Spinal cord (tissue), 9 donors: ENCODE measurements at regions not wholly inside any gene's neighbourhood (a gene's known extent, or its start where the extent isn't known, plus 50 kb on each side); places are given as distances from the start of the nearest gene placed in this dataset.

Source experiments
- DNase-seq, 6 donors: peaks; one replicate each; pipeline versions ENCODE4 v3.0.0 to v3.0.0-alpha.2; 2013 to 2015; ENCODE audit warnings: low spot score in 6 of 6, low read depth in 4 of 6
- H3K27ac ChIP-seq: one replicate; pipeline ENCODE4 v1.5.1; 2013; ENCODE audit warnings: low read depth, low read length, control low read depth
- H3K27me3 ChIP-seq: one replicate; pipeline ENCODE4 v1.6.1; 2013; ENCODE audit warnings: low read length; ENCODE audit not compliant: control insufficient read depth, insufficient read depth
- H3K36me3 ChIP-seq: one replicate; pipeline ENCODE4 v1.6.1; 2013; ENCODE audit warnings: low read length; ENCODE audit not compliant: control insufficient read depth, insufficient read depth
- H3K4me1 ChIP-seq: one replicate; pipeline ENCODE4 v1.6.1; 2013; ENCODE audit warnings: low read length; ENCODE audit not compliant: control insufficient read depth, insufficient read depth
- H3K4me3 ChIP-seq: one replicate; pipeline ENCODE4 v1.5.1; 2013; ENCODE audit warnings: low read depth, low read length, control low read depth
- H3K9me3 ChIP-seq: one replicate; pipeline ENCODE4 v1.6.1; 2013; ENCODE audit warnings: low read length; ENCODE audit not compliant: control insufficient read depth, insufficient read depth
- WGBS: methylation state at CpG from one replicate; pipeline ENCODE4 v1.1.5; 2013; ENCODE audit warnings: missing lambda C conversion rate; ENCODE audit not compliant: insufficient coverage; 5-methylcytosine and 5-hydroxymethylcytosine counted together
- donor health status: healthy.

DNA sequence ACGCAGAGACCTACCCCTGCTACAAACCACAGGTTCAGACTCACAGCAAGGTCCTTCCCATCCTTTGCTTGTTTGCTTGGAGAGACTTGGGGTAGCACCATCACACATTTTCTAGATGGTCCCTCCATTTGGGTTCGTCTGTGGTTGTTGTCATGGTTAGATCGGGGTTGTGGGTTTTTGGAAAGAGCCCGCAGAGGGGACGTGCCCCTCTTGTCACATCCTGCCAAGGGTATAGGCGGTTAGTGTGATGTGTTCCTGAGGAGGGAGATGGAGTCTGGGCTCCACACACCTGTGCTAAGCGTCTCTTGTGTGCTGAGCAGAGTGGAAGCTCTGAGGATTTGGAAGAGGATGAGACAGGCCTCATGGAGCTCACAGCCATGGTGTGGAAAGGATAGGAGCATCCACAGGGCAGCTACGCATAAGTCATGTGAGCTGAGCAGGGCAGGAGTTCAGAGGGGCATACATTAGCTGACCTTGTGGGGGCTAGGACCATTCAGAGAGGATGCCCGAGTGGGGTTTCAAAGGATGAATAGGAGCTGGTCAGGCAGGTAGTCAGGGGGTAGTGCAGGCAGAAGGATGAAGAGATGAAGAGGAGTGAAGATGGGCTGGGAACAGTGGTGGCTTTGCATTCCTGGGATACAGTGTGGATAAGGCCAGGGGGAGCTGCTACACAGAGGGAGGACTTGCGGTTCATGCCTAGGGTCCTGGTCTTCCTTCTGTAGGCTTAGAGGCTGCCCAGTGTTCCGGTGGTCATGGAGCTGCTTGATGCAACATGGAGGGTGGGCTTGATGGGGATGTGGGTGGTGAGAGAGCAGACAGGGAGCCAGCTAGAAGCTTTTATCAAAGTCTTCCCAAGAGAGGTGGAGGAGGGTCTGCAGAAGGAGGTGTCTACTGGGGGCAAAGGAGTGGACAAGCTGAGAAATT is 62.9 kb downstream of the ACKR3 start:
- Histone ChIP-seq H3K9me3 (no peaks in the 10 kb centered on the region), H3K36me3 (no peaks in the 10 kb centered on the region), H3K27me3 (no peaks in the 10 kb centered on the region), H3K4me3 (no peak overlapping the region), H3K27ac (no peak overlapping the region), H3K4me1 (peaks cover 35% of the 10 kb centered on the region)
- WGBS = 95% methylated on average over 9 of the region's 11 CpGs
- DNase-seq = no peak

DNA sequence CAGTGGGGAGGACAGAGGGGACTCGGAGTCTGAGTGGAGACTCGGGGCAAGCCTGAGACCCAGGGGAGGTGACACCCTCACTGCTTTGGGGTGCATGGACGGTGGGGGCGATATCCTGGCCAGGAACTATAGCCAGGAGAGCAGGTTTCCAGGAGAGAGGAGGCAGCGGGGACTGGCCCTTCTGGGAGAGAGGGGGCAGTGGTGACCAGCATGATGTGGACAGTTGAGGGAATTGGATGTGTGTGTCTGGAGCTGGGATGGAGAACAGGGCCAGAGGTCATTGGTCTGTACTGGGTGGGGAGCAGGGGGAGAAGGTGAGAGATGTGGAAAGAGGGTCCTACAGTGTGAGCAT is 63.6 kb downstream of the ACKR3 start:
- peak overlapping the region; percentile 16 for H3K27ac ChIP-seq
- H3K4me3 ChIP-seq = no peak overlapping the region
- no peaks in the 10 kb centered on the region for H3K36me3 ChIP-seq
- H3K4me1 ChIP-seq = peaks cover 35% of the 10 kb centered on the region
- H3K9me3 ChIP-seq = no peaks in the 10 kb centered on the region
- WGBS = 98% methylated on average over 5 of the region's 5 CpGs
- H3K27me3 ChIP-seq = no peaks in the 10 kb centered on the region
- no peak for DNase-seq

DNA sequence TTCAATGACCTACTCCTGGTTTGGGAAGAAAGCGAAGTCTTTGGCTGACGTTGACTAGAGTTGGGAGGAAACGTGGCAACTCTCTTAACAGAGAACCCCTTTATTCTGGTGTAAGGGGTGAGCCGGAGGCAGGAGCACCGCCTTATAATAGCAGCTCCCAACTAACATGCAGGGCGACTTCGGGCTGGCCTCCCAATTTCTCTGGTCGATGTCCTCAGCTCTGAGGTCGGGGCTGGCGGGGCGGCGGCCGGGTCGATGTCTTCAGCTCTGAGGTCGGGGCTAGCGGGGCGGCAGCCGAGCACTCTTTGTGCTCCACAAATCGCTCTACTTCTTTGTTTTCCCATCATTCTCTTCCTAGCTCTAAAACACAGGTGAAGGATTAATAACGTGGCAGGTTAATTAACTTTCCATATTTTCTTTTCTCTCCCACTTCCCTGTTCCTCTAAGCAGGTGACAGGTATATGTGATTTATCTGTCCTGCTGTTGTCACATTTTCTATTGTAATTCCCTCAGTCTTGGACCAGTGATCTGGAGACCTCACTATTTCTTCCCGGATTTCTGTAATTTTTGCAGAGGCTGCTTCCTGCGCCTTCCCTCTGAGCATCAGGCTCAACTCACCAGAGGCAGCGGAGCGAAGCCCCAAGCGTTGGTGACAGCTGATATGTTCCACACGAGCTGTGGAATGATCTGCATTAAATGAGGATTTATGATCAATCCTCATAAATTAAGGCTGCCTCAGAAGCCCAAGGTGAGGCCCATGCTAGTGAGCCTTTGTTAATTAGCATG is 64.3 kb downstream of the ACKR3 start:
- WGBS = 95% methylated on average over 16 of the region's 26 CpGs
- peak overlapping the region; percentile 25 for H3K27ac ChIP-seq
- H3K4me1 ChIP-seq = peaks cover 35% of the 10 kb centered on the region
- peak in 1 of 6 donors; percentile 59 for DNase-seq
- H3K36me3 ChIP-seq = no peaks in the 10 kb centered on the region
- no peaks in the 10 kb centered on the region for H3K27me3 ChIP-seq
- H3K4me3 ChIP-seq = no peak overlapping the region
- H3K9me3 ChIP-seq = no peaks in the 10 kb centered on the region

DNA sequence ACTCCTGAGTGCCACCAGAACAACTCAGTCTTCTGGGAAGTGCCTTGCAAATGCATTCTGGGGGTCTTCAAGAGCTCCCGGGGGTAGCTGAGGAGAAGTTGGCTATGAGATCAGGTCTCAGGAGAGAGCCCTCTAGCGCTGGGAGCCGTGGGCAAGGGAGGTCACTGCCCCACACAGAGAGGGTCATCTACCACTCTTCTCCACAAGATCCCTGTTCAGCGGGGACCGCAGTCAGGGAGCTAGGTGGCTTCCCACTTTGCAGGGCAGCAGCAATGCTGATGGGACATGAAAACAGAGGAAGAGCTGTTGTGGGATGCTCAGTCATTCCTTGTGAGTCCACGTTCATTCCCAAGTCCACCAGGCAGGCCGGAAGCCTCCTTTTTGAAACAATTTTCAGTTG is 66.6 kb downstream of the ACKR3 start:
- H3K27me3 ChIP-seq = no peaks in the 10 kb centered on the region
- WGBS = 98% methylated on average over 5 of the region's 7 CpGs
- peaks cover 1% of the 10 kb centered on the region for H3K9me3 ChIP-seq
- H3K4me1 ChIP-seq = peaks cover 22% of the 10 kb centered on the region
- H3K36me3 ChIP-seq = no peaks in the 10 kb centered on the region
- DNase-seq = no peak
- H3K27ac ChIP-seq = no peak overlapping the region
- H3K4me3 ChIP-seq = no peak overlapping the region

DNA sequence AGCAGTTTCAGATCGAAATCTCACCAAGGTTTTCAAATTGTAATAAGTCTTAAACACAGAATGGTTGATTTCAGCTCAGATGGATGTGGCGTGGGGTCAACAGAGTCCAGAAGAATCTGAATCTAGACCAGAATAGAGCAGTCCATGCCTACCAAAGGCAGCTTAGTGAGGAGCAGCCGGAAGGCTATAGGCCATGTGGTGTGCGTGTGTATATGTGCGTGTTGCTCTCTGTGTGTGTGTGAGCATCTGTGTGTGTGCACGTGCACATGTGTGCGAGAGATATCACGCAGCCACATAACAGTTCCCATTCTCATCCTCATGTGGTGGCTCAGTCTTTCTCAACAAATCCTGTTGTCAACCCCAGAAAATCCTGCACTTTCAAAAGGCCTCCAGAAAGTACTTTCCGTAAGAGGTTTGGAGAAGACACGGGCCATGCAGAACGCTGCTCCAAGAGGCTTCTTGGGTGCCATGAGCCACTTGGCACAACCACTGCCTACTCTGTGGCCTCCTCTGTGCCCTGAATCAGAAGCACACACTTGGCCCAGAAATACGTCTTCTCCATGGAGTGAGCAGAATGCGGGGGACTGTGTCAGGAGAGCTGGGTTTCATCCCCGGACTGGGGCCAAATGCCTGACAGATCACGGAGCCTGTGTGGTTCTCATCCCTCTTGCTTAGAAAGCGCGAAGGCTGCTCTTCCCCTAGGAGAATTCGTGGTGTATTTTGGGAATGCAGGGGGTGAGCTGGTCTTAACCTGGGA is 67.3 kb downstream of the ACKR3 start:
- no peak overlapping the region for H3K4me3 ChIP-seq
- 90% methylated on average over 7 of the region's 18 CpGs for WGBS
- DNase-seq = no peak
- H3K27me3 ChIP-seq = no peaks in the 10 kb centered on the region
- H3K27ac ChIP-seq = no peak overlapping the region
- no peaks in the 10 kb centered on the region for H3K36me3 ChIP-seq
- H3K4me1 ChIP-seq = peaks cover 15% of the 10 kb centered on the region
- H3K9me3 ChIP-seq = peaks cover 1% of the 10 kb centered on the region

DNA sequence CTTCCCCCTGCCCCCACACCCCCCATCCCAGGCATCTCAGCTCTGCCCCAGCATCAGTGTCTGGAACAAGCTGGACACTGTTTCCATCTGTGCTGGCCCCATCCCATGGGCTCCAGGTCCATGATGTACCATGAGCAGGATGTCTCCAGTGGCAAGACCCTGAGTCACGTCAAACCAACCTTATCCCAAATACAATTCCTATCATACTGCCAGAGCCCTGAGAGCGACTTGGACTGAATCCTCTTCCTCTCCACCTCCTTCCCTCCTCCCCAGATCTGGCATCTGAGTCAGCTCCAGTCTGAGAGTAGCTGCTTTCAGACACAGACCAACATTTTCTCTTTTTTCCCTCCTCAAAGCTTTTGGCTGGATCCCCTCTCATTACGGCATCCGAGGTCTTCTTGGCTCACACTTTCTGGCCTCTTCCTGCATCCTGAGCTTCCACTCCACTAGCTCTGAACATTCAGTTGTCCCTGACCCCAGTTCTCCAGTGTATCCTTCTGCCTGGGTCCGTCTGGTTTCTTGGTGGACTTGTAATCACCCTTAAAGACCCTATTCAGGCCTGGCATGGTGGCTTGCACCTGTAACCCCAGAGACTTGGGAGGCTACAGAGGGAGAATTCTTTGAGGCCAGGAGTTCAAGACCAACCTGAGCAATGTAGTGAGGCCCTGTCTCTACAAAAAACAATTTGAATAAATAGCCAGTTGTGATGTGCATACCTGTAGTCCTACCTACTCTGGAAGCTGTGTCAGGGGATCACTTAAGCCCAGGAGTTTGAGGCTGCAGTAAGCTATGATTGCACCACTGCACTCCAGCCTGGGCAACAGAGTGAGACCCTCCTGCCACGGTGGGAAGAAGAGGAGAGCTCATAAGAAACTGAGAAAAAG is 68.3 kb downstream of the ACKR3 start:
- no peak overlapping the region for H3K27ac ChIP-seq
- DNase-seq = no peak
- WGBS = 64% methylated on average over 6 of the region's 6 CpGs
- no peaks in the 10 kb centered on the region for H3K27me3 ChIP-seq
- H3K4me3 ChIP-seq = no peak overlapping the region
- peaks cover 11% of the 10 kb centered on the region for H3K4me1 ChIP-seq
- H3K36me3 ChIP-seq = no peaks in the 10 kb centered on the region
- H3K9me3 ChIP-seq = peaks cover 1% of the 10 kb centered on the region

DNA sequence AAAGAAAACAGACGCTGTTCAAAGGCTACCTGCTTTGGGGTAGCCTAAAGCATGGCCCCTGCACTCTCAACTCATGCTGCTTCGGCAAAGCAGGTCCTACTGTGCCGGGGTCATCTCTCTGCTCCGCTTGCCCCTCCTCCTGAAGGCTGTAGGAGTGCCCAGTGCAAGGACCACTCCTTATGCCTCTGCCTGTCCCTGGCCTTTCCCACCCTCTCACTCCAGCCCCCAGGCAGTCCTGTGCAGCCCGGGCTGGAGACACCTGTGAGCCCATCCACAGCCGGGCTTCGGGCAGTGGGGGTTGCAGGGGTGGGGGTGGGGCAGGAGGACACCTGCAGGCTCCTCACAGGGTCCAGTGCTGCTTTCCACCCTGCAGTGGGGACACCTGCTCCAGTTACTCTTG is 69.1 kb downstream of the ACKR3 start:
- no peaks in the 10 kb centered on the region for H3K36me3 ChIP-seq
- no peak overlapping the region for H3K4me3 ChIP-seq
- H3K27ac ChIP-seq = no peak overlapping the region
- no peaks in the 10 kb centered on the region for H3K27me3 ChIP-seq
- DNase-seq = no peak
- H3K9me3 ChIP-seq = peaks cover 1% of the 10 kb centered on the region
- peaks cover 8% of the 10 kb centered on the region for H3K4me1 ChIP-seq
- WGBS = 75% methylated on average over 4 of the region's 7 CpGs

DNA sequence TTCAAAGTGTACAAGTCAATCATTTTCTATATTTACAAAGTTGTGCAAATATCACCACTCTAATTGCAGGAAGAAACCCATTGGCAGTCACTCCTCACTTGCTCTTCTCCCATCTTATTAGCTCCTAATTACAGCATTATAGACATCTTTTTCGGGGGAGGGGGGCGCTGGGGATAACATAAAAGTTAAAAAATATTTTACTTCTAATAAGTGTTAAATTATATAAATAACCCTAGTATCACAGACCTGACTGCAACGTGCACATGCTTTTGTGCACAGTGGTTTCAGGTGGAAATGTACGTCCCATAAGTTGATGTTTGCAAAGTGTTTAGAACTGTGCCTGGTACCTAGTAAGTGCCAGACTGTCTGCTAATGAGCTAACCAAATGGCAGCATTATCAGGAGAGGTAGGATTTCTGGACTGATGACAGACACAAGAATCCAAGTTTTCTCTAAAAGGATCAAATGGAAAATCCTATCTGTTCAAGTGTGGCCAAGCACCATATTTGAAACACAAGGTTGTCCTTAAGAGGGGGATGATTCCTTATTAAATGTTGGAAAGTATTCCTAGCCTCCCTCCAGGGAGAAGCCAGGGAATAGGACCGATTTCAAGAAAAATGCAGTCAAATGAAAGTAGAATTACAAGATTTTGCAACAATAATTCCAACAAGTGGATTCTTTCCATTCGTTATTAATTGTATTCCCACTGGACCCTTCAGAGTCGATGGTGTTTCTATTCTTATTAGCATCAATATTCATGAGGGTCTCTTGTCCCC is 70.0 kb downstream of the ACKR3 start:
- Histone ChIP-seq H3K4me1 (peaks cover 3% of the 10 kb centered on the region), H3K27ac (no peak overlapping the region), H3K4me3 (no peak overlapping the region), H3K9me3 (peaks cover 1% of the 10 kb centered on the region), H3K27me3 (no peaks in the 10 kb centered on the region), H3K36me3 (no peaks in the 10 kb centered on the region)
- WGBS = 86% methylated on average over 2 of the region's 7 CpGs
- no peak for DNase-seq
